ENCODE measurements at regions not wholly inside any gene's neighbourhood (a gene's known extent, or its start where the extent isn't known, plus 50 kb on each side); places are given as distances from the start of the nearest gene placed in this dataset.

DNA sequence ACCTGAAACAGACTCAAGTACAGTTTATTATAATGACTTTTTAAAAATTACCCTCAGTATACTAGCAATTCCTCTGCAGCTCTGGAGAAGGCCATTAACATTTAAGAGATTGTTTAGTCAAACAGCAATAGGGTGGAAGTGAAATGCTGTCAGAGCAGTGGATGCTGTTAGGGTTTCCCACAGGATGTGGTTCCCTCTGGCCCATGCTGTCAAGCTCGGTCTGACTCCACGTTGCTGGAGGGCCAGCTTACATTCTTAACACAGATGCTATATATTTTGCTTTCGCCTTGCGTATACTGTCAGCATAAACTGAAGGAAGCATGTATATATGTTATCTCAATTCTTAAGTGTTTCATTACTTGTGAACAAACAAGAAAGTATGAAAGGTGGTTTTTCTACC, 231.1 kb upstream of the COL8A1 start:
- Histone ChIP-seq H2BK20ac (ENCODE audit: low read depth, low read length, poor library complexity, severe bottlenecking) (no peak overlapping the region), H2AK5ac (ENCODE audit: insufficient read length, low read length) (no peak overlapping the region), H2BK15ac (ENCODE audit: low read depth, low read length) (no peak overlapping the region), H3K27ac (ENCODE audit: insufficient read length, low read depth, low read length) (no peak overlapping the region), H3K79me2 (ENCODE audit: insufficient read depth, low read length) (no peaks in the 10 kb centered on the region), H3K23ac (ENCODE audit: insufficient read length, low read depth, low read length) (no peak overlapping the region), H3K14ac (ENCODE audit: insufficient read depth, low read length) (no peak overlapping the region), H3K79me1 (ENCODE audit: insufficient read depth, low read depth, low read length, poor library complexity, severe bottlenecking) (no peaks in the 10 kb centered on the region), H2AFZ (ENCODE audit: low read length) (no peak overlapping the region), H2BK5ac (ENCODE audit: insufficient read length, low read length) (no peak overlapping the region), H3K27me3 (ENCODE audit: insufficient read depth, low read length) (no peaks in the 10 kb centered on the region), H3T11ph (ENCODE audit: low read length) (no peak overlapping the region), H4K20me1 (ENCODE audit: control insufficient read depth, insufficient read depth, insufficient read length) (no peaks in the 10 kb centered on the region), H4K91ac (ENCODE audit: insufficient read length, low read depth, low read length) (no peak overlapping the region), H3K56ac (ENCODE audit: insufficient read length, low read depth, low read length) (no peak overlapping the region), H4K5ac (ENCODE audit: insufficient read length, low read depth, low read length) (no peak overlapping the region), H3K9me3 (ENCODE audit: control insufficient read depth, low read depth, low read length) (no peaks in the 10 kb centered on the region), H4K8ac (replicated peaks; ENCODE audit: insufficient read length, low read depth, low read length) (no peak overlapping the region), H2BK120ac (ENCODE audit: low read depth, low read length, poor library complexity, severe bottlenecking) (no peak overlapping the region), H3K4me1 (ENCODE audit: insufficient read depth, low read length) (no peaks in the 10 kb centered on the region), H2BK12ac (ENCODE audit: insufficient read length, low read depth, low read length) (no peak overlapping the region), H3K23me2 (ENCODE audit: insufficient read length, low read depth, low read length, poor library complexity, severe bottlenecking) (no peaks in the 10 kb centered on the region), H3K4me2 (ENCODE audit: insufficient read depth, insufficient read length, low read length) (no peak overlapping the region), H3K9ac (ENCODE audit: extremely low read depth, insufficient read length, low read length) (no peak overlapping the region), H3K18ac (ENCODE audit: insufficient read length, low read depth, low read length) (no peak overlapping the region), H3K4ac (ENCODE audit: low read depth, low read length) (no peak overlapping the region)
- Mint-ChIP-seq H3K9me3 (no peaks in the 10 kb centered on the region; a peak in 1 of 5 replicates), H3K36me3 (ENCODE audit: insufficient read depth in 1 of 3, low read depth in 3 of 3) (no peaks in the 10 kb centered on the region), H3K27ac (no peak overlapping the region), H3K27me3 (ENCODE audit: low read depth) (no peaks in the 10 kb centered on the region), H3K4me3 (no peak overlapping the region), H3K4me1 (no peaks in the 10 kb centered on the region)
- DNase-seq: no peak
- WGBS (ENCODE audit: extremely low coverage, insufficient read length, low lambda C conversion rate): no CpG with 5 or more reads among the region's 4 CpGs
- TF ChIP-seq, protein P1, sequence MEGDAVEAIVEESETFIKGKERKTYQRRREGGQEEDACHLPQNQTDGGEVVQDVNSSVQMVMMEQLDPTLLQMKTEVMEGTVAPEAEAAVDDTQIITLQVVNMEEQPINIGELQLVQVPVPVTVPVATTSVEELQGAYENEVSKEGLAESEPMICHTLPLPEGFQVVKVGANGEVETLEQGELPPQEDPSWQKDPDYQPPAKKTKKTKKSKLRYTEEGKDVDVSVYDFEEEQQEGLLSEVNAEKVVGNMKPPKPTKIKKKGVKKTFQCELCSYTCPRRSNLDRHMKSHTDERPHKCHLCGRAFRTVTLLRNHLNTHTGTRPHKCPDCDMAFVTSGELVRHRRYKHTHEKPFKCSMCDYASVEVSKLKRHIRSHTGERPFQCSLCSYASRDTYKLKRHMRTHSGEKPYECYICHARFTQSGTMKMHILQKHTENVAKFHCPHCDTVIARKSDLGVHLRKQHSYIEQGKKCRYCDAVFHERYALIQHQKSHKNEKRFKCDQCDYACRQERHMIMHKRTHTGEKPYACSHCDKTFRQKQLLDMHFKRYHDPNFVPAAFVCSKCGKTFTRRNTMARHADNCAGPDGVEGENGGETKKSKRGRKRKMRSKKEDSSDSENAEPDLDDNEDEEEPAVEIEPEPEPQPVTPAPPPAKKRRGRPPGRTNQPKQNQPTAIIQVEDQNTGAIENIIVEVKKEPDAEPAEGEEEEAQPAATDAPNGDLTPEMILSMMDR (conservative IDR thresholded peaks at IDR 0.05): no peak
